Thoracic aorta (tissue), 2 donors: ENCODE measurements at regions not wholly inside any gene's neighbourhood (a gene's known extent, or its start where the extent isn't known, plus 50 kb on each side); places are given as distances from the start of the nearest gene placed in this dataset.

Source experiments
- ATAC-seq: fragments of 150-250 bp; one replicate; pipeline ENCODE4 v1.8.0; 2017; ENCODE audit warnings: low read depth; ENCODE audit not compliant: insufficient number of reproducible peaks, low FRiP score
- DNase-seq: peaks from one replicate; pipeline ENCODE4 v3.0.0-alpha.2; 2020; ENCODE audit warnings: low spot score
- H3K27ac ChIP-seq, 2 donors: fragments of 200-600 bp; sonication (generic); 1 replicate in 1 of 2; 2 replicates in 1 of 2; pipeline ENCODE4 v1.5.1; 2016; ENCODE audit warnings: mild to moderate bottlenecking in 2 of 2, moderate library complexity in 2 of 2
- H3K27me3 ChIP-seq: fragments of 200-600 bp; sonication (generic); replicated peaks from 2 replicates; pipeline ENCODE4 v1.6.0; 2016; ENCODE audit warnings: mild to moderate bottlenecking; ENCODE audit not compliant: insufficient read depth
- H3K36me3 ChIP-seq: fragments of 200-600 bp; sonication (generic); one replicate; pipeline ENCODE4 v1.5.1; 2016
- H3K4me1 ChIP-seq, 2 donors: fragments of 200-600 bp; sonication (generic); 1 replicate in 1 of 2; 2 replicates in 1 of 2; pipeline versions ENCODE4 v1.5.1 to v1.6.0; 2016; ENCODE audit warnings: low read depth in 2 of 2, mild to moderate bottlenecking in 1 of 2; ENCODE audit not compliant: control insufficient read depth in 1 of 2
- H3K4me3 ChIP-seq: fragments of 200-600 bp; sonication (generic); 2 replicates; pipeline ENCODE4 v1.5.1; 2016; ENCODE audit warnings: mild to moderate bottlenecking
- H3K9me3 ChIP-seq: fragments of 200-600 bp; sonication (generic); 2 replicates; pipeline ENCODE4 v1.5.1; 2016
- CTCF ChIP-seq: fragments of 200-600 bp; sonication (generic); IDR thresholded peaks from one replicate; pipeline ENCODE4 v1.5.1; 2019; ENCODE audit warnings: antibody characterized with exemption

- no peak for TF ChIP-seq CTCF
- DNase-seq (no peak), ATAC-seq (no peak)
- no peaks in the 10 kb centered on the region for H3K27me3 ChIP-seq
- H3K4me3 ChIP-seq = peak overlapping the region; percentile 15
- H3K27ac ChIP-seq = no peak overlapping the region
- peaks cover 0 to 8% of the 10 kb centered on the region in 2 donors for H3K4me1 ChIP-seq
- no peaks in the 10 kb centered on the region for H3K36me3 ChIP-seq
- H3K9me3 ChIP-seq = no peaks in the 10 kb centered on the region
Measured at GRCh38 chr4:105088110-105088879, 58.4 kb upstream of the TET2 start.

- DNase-seq (no peak), ATAC-seq (no peak)
- Histone ChIP-seq H3K4me1 (peaks cover 0 to 8% of the 10 kb centered on the region in 2 donors), H3K4me3 (no peak overlapping the region), H3K9me3 (no peaks in the 10 kb centered on the region), H3K36me3 (no peaks in the 10 kb centered on the region), H3K27me3 (no peaks in the 10 kb centered on the region), H3K27ac (no peak overlapping the region)
- TF ChIP-seq CTCF = no peak
Measured at GRCh38 chr4:105092356-105092755, 54.3 kb upstream of the TET2 start.

GRCh38 chr4:105092768-105093167, 53.9 kb upstream of the TET2 start:
- Histone ChIP-seq H3K4me3 (no peak overlapping the region), H3K27ac (no peak overlapping the region), H3K27me3 (no peaks in the 10 kb centered on the region), H3K4me1 (peaks cover 0 to 6% of the 10 kb centered on the region in 2 donors), H3K36me3 (no peaks in the 10 kb centered on the region), H3K9me3 (no peaks in the 10 kb centered on the region)
- no peak for TF ChIP-seq CTCF
- DNase-seq (no peak), ATAC-seq (no peak)

GRCh38 chr4:105093975-105094374, 52.7 kb upstream of the TET2 start:
- no peak for ATAC-seq
- Histone ChIP-seq H3K4me1 (no peaks in the 10 kb centered on the region), H3K36me3 (no peaks in the 10 kb centered on the region), H3K9me3 (no peaks in the 10 kb centered on the region), H3K27me3 (no peaks in the 10 kb centered on the region), H3K27ac (no peak overlapping the region), H3K4me3 (no peak overlapping the region)
- no peak for TF ChIP-seq CTCF
- no peak for DNase-seq
